ENCODE measurements at regions not wholly inside any gene's neighbourhood (a gene's known extent, or its start where the extent isn't known, plus 50 kb on each side); places are given as distances from the start of the nearest gene placed in this dataset.

DNA sequence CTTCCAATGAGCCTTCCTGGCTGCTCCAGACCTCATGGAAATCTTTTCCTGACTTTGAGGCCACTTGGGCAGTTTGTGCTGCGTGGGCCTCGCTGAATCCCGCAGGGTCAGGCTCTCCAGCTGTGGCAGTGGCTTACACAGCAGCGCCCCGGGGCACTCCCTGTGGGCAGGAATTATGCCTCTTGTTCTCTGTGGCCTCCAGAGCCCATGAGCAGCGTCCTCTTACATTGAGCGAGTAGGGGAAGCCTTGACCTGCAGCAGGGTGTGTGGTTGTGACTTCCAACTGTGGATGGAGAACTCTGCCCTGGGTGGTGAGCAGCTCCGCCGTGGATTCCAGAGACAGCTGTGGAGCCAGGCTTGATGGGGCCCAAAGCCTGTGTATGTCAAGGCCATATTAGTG is 180.8 kb downstream of the GLI2 start:
- Histone ChIP-seq H3K36me3 (replicated peaks; ENCODE audit: control insufficient read depth, insufficient read depth, low read length) (no peaks in the 10 kb centered on the region), H3K4me3 (ENCODE audit: insufficient read depth, low read depth, low read length) (no peak overlapping the region), H3K27me3 (ENCODE audit: control insufficient read depth, insufficient read depth, low read length) (no peaks in the 10 kb centered on the region)
- DNase-seq = no peak

GRCh38 chr2:120917886-120918285 is 182.2 kb downstream of the GLI2 start:
- no peak overlapping the region for H3K4me3 ChIP-seq (ENCODE audit: insufficient read depth, low read depth, low read length)
- no peaks in the 10 kb centered on the region for H3K27me3 ChIP-seq (ENCODE audit: control insufficient read depth, insufficient read depth, low read length)
- DNase-seq = no peak
- H3K36me3 ChIP-seq (replicated peaks; ENCODE audit: control insufficient read depth, insufficient read depth, low read length) = peaks cover under 1% of the 10 kb centered on the region; the same call in 1 of the 2 replicates

GRCh38 chr2:120919216-120919615 is 183.5 kb downstream of the GLI2 start:
- Histone ChIP-seq H3K4me3 (ENCODE audit: insufficient read depth, low read depth, low read length) (no peak overlapping the region), H3K36me3 (replicated peaks; ENCODE audit: control insufficient read depth, insufficient read depth, low read length) (peaks cover 4% of the 10 kb centered on the region; the same call in 1 of the 2 replicates), H3K27me3 (ENCODE audit: control insufficient read depth, insufficient read depth, low read length) (no peaks in the 10 kb centered on the region)
- no peak for DNase-seq

GRCh38 chr2:120919771-120920453 is 184.2 kb downstream of the GLI2 start:
- no peak for DNase-seq
- no peaks in the 10 kb centered on the region for H3K27me3 ChIP-seq (ENCODE audit: control insufficient read depth, insufficient read depth, low read length)
- no peak overlapping the region for H3K4me3 ChIP-seq (ENCODE audit: insufficient read depth, low read depth, low read length)
- peaks cover 4% of the 10 kb centered on the region; the same call in 1 of the 2 replicates for H3K36me3 ChIP-seq (replicated peaks; ENCODE audit: control insufficient read depth, insufficient read depth, low read length)

GRCh38 chr2:120920454-120921148 is 184.9 kb downstream of the GLI2 start:
- DNase-seq = no peak
- Histone ChIP-seq H3K36me3 (replicated peaks; ENCODE audit: control insufficient read depth, insufficient read depth, low read length) (peaks cover 4% of the 10 kb centered on the region; the same call in 1 of the 2 replicates), H3K27me3 (ENCODE audit: control insufficient read depth, insufficient read depth, low read length) (no peaks in the 10 kb centered on the region), H3K4me3 (ENCODE audit: insufficient read depth, low read depth, low read length) (no peak overlapping the region)

- Histone ChIP-seq H3K4me3 (ENCODE audit: insufficient read depth, low read depth, low read length) (no peak overlapping the region), H3K36me3 (replicated peaks; ENCODE audit: control insufficient read depth, insufficient read depth, low read length) (peaks cover 4% of the 10 kb centered on the region; the same call in 1 of the 2 replicates), H3K27me3 (ENCODE audit: control insufficient read depth, insufficient read depth, low read length) (no peaks in the 10 kb centered on the region)
- peak; percentile 69 for DNase-seq
Observed at GRCh38 chr2:120921457-120921856, 185.8 kb downstream of the GLI2 start.

DNA sequence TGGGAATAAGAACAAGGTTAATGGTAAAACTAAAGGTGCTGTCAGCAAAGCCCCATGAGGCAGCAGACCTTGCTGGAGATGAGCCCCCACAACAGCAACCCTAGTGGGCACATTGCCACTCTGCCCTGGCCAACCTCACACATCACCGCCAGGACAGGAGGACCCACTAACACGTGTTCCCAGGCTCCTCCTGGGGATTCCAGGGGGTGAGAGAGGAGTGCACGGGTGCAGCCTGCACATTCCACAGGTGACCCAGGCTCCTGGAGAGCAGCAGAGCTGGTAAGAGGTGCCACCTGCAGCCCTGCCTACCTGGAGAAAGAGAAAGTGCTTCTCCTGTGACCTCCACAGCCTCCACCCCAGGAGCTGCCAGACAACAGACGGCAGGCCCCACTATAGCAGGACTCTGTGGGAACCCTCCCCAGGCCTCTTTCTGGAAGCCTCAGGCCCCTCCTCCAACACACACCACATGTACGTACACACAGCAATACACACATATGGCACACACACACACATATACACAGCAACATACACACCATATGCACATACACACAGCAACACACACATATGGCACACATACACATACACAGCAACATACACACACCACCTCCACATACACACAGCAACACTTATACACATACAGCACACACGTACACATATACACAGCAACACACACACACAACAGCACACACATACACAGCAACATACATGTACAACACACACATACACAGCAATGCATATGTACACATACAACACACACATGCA is 187.1 kb downstream of the GLI2 start:
- H3K27me3 ChIP-seq (ENCODE audit: control insufficient read depth, insufficient read depth, low read length) = no peaks in the 10 kb centered on the region
- H3K36me3 ChIP-seq (replicated peaks; ENCODE audit: control insufficient read depth, insufficient read depth, low read length) = peaks cover 4% of the 10 kb centered on the region; the same call in 1 of the 2 replicates
- H3K4me3 ChIP-seq (ENCODE audit: insufficient read depth, low read depth, low read length) = no peak overlapping the region
- DNase-seq = no peak

DNA sequence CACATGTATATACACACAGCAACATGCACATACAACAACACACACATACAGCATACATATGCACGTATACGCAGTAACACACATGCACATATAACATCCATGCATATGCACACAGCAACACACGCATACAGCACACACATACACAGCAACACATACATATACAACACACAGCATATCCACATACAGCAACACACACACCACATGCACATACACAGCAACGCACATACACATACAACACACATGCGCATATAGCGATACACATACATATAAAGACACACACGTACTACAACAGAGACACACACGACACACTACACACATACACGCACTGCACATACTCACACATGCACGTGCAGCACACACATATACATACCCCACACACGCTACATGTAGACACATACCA is 187.8 kb downstream of the GLI2 start:
- H3K27me3 ChIP-seq (ENCODE audit: control insufficient read depth, insufficient read depth, low read length) = no peaks in the 10 kb centered on the region
- H3K4me3 ChIP-seq (ENCODE audit: insufficient read depth, low read depth, low read length) = no peak overlapping the region
- DNase-seq = no peak
- peaks cover 4% of the 10 kb centered on the region; the same call in 1 of the 2 replicates for H3K36me3 ChIP-seq (replicated peaks; ENCODE audit: control insufficient read depth, insufficient read depth, low read length)

DNA sequence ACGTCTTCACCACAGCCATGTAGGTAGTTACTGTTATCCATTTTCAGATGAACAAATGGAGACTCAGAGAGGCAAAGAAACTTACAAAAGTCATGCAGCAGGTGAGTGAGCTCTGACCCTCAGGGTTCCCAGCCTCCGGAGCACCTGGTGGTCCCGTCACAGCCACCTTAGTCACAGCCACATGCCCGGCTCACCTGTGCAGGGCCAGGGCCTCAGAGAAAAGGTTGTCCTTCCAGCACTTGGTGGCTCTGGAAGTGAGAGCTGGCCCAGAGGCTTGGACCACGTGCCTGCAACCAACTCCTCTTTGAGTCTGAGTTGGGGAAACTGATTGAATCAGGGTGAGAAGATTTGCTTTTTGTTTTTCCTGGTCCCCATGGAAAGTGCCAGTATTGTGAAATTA is 189.3 kb downstream of the GLI2 start:
- H3K36me3 ChIP-seq (replicated peaks; ENCODE audit: control insufficient read depth, insufficient read depth, low read length) = peaks cover 4% of the 10 kb centered on the region
- H3K4me3 ChIP-seq (ENCODE audit: insufficient read depth, low read depth, low read length) = no peak overlapping the region
- DNase-seq = no peak
- H3K27me3 ChIP-seq (ENCODE audit: control insufficient read depth, insufficient read depth, low read length) = no peaks in the 10 kb centered on the region

DNA sequence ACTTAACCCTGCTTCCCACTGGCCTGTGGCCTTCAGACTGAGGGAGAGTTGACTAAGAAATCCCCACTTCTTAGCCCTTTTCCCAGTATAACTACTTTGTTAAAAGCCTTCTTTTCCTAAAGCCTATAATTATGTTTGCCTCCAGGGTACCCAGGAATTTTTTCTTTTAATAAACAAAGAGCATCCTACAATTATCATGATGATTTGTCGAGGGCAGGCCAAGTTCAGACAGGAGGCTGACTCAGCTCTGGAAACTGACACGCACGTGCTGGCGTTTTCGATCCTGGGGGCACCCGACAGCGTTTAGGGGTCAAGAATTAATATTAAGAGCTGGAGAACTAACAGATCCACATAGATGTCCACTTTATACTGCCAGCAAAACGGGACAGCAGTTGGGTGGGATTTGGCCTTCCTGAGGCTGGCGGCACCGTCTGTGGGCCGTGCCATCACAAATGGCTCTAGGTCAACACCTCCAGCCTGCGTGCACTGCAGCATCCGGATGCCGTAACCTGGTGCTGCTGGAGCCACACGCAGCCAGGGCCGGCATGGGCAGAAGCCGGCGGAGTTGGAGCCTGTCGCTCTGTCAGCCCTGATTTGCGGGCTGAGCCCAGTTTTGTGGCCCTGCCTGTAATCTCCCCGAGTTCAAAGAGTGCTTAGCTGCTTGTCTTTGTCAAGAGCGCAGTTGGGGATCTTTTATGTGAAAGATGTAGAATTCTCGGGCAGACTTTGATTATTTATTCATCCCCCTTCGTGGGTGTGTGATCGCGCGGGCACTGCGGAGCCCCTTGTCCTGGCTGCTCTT is 191.0 kb downstream of the GLI2 start:
- no peak for DNase-seq
- Histone ChIP-seq H3K36me3 (replicated peaks; ENCODE audit: control insufficient read depth, insufficient read depth, low read length) (peaks cover 4% of the 10 kb centered on the region), H3K4me3 (ENCODE audit: insufficient read depth, low read depth, low read length) (no peak overlapping the region), H3K27me3 (ENCODE audit: control insufficient read depth, insufficient read depth, low read length) (no peaks in the 10 kb centered on the region)

DNA sequence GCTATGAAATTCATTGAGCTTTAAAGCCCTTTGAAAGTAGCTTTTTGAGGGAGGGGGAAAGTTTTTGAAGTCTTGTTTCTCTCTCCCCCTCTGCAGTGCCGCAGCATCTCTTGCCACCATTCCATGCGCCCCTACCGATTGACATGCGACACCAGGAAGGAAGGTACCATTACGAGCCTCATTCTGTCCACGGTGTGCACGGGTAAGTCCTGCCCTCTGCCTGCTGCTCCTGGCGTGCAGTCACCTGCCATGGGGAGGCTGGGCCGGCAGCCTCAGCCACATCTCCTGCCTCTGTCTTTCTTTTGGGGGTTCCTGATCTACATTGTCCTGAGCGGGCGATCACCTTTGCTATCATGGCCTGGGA is 191.6 kb downstream of the GLI2 start:
- Histone ChIP-seq H3K36me3 (replicated peaks; ENCODE audit: control insufficient read depth, insufficient read depth, low read length) (peaks cover 4% of the 10 kb centered on the region), H3K4me3 (ENCODE audit: insufficient read depth, low read depth, low read length) (no peak overlapping the region), H3K27me3 (ENCODE audit: control insufficient read depth, insufficient read depth, low read length) (no peaks in the 10 kb centered on the region)
- DNase-seq = no peak

DNA sequence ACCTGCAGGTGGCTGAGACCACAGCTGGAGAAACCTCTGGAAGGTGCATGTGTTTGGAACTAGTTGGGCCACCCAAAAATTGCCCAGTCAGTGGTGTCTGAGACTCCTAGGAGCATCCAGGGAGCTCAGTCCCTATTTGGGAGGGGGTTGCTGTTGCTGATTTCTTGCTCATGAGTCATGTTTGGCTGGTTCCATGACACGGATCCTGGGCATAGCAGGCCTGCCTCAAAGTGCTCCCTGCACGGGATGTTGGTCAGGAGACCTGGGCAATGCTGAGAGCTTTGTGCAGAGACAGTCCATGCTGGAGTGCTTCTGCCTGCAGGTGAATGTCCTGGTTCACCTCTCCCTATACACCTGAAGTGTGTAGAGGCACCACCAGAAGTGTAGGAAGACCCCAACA is 194.2 kb downstream of the GLI2 start:
- no peaks in the 10 kb centered on the region; the same call in none of the 2 replicates for H3K36me3 ChIP-seq (replicated peaks; ENCODE audit: control insufficient read depth, insufficient read depth, low read length)
- H3K4me3 ChIP-seq (ENCODE audit: insufficient read depth, low read depth, low read length) = no peak overlapping the region
- DNase-seq = no peak
- no peaks in the 10 kb centered on the region for H3K27me3 ChIP-seq (ENCODE audit: control insufficient read depth, insufficient read depth, low read length)

GRCh38 chr2:120930236-120930635 is 194.6 kb downstream of the GLI2 start:
- no peaks in the 10 kb centered on the region; the same call in none of the 2 replicates for H3K36me3 ChIP-seq (replicated peaks; ENCODE audit: control insufficient read depth, insufficient read depth, low read length)
- DNase-seq = no peak
- no peak overlapping the region for H3K4me3 ChIP-seq (ENCODE audit: insufficient read depth, low read depth, low read length)
- no peaks in the 10 kb centered on the region for H3K27me3 ChIP-seq (ENCODE audit: control insufficient read depth, insufficient read depth, low read length)

DNA sequence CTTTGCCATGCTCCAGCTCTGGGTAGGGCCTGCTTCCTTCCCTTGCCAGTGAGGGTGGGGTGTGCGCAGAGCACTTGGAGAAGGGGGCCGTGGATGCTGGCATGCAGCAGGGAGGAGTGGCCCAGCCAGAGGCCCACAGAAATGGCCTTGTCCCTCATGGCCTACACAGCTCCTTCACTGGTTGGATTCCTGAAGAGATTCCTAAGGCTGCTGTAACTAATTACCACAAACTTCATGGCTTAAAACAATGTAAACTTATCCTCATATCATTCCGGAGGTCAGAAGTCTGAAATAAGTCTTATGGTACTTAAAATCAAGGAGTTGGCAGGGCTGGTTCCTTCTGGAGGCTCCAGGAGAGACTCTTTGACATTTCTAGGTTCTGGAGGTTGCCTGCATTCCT is 195.2 kb downstream of the GLI2 start:
- Histone ChIP-seq H3K4me3 (ENCODE audit: insufficient read depth, low read depth, low read length) (no peak overlapping the region), H3K27me3 (ENCODE audit: control insufficient read depth, insufficient read depth, low read length) (no peaks in the 10 kb centered on the region), H3K36me3 (replicated peaks; ENCODE audit: control insufficient read depth, insufficient read depth, low read length) (no peaks in the 10 kb centered on the region; the same call in none of the 2 replicates)
- no peak for DNase-seq
